Neuron (in vitro differentiated cells): ENCODE measurements at regions not wholly inside any gene's neighbourhood (a gene's known extent, or its start where the extent isn't known, plus 50 kb on each side); places are given as distances from the start of the nearest gene placed in this dataset.

Experiments
- H2AFZ ChIP-seq: one replicate; pipeline ENCODE4 v1.6.1; 2013; ENCODE audit warnings: low read depth, mild to moderate bottlenecking, inconsistent platforms, low read length, moderate library complexity
- H3K27me3 ChIP-seq: one replicate; pipeline ENCODE4 v1.6.1; 2013; ENCODE audit warnings: low read length; ENCODE audit not compliant: insufficient read depth
- H3K36me3 ChIP-seq: one replicate; pipeline ENCODE4 v1.6.1; 2013; ENCODE audit warnings: low read length; ENCODE audit not compliant: insufficient read depth
- H3K4me1 ChIP-seq: one replicate; pipeline ENCODE4 v1.6.1; 2013; ENCODE audit warnings: low read length; ENCODE audit not compliant: insufficient read depth
- H3K4me3 ChIP-seq: 2 replicates; pipeline ENCODE4 v1.5.1; 2013; ENCODE audit warnings: mild to moderate bottlenecking, low read length, moderate library complexity
- H3K9me3 ChIP-seq: one replicate; pipeline ENCODE4 v1.6.1; 2013; ENCODE audit warnings: low read length

- no peaks in the 10 kb centered on the region for H3K9me3 ChIP-seq
- no peak overlapping the region for H2AFZ ChIP-seq
- H3K36me3 ChIP-seq: no peaks in the 10 kb centered on the region
- H3K4me1 ChIP-seq: no peaks in the 10 kb centered on the region
- no peak overlapping the region for H3K4me3 ChIP-seq
- H3K27me3 ChIP-seq: no peaks in the 10 kb centered on the region
Observed at GRCh38 chr5:174617910-174618309, 106.5 kb upstream of the MSX2 start.

GRCh38 chr5:174618589-174618988, 105.8 kb upstream of the MSX2 start:
- Histone ChIP-seq H2AFZ (no peak overlapping the region), H3K36me3 (no peaks in the 10 kb centered on the region), H3K4me1 (no peaks in the 10 kb centered on the region), H3K4me3 (no peak overlapping the region), H3K27me3 (no peaks in the 10 kb centered on the region), H3K9me3 (no peaks in the 10 kb centered on the region)

GRCh38 chr5:174622067-174622466, 102.3 kb upstream of the MSX2 start:
- no peaks in the 10 kb centered on the region for H3K36me3 ChIP-seq
- H3K9me3 ChIP-seq: no peaks in the 10 kb centered on the region
- H2AFZ ChIP-seq: no peak overlapping the region
- H3K27me3 ChIP-seq: no peaks in the 10 kb centered on the region
- H3K4me1 ChIP-seq: peaks cover 2% of the 10 kb centered on the region
- H3K4me3 ChIP-seq: no peak overlapping the region

- H3K9me3 ChIP-seq: no peaks in the 10 kb centered on the region
- H2AFZ ChIP-seq: no peak overlapping the region
- no peaks in the 10 kb centered on the region for H3K36me3 ChIP-seq
- peaks cover 2% of the 10 kb centered on the region for H3K4me1 ChIP-seq
- no peak overlapping the region for H3K4me3 ChIP-seq
- no peaks in the 10 kb centered on the region for H3K27me3 ChIP-seq
Observed at GRCh38 chr5:174623018-174623417, 101.4 kb upstream of the MSX2 start.

- H3K36me3 ChIP-seq: no peaks in the 10 kb centered on the region
- H2AFZ ChIP-seq: no peak overlapping the region
- H3K4me3 ChIP-seq: no peak overlapping the region
- H3K27me3 ChIP-seq: no peaks in the 10 kb centered on the region
- H3K9me3 ChIP-seq: no peaks in the 10 kb centered on the region
- H3K4me1 ChIP-seq: peaks cover 2% of the 10 kb centered on the region
Observed at GRCh38 chr5:174623433-174624019, 100.9 kb upstream of the MSX2 start.

GRCh38 chr5:174624733-174625522, 99.5 kb upstream of the MSX2 start:
- Histone ChIP-seq H2AFZ (no peak overlapping the region), H3K9me3 (no peaks in the 10 kb centered on the region), H3K4me3 (no peak overlapping the region), H3K27me3 (no peaks in the 10 kb centered on the region), H3K4me1 (peaks cover 2% of the 10 kb centered on the region), H3K36me3 (no peaks in the 10 kb centered on the region)

- H3K4me3 ChIP-seq: no peak overlapping the region
- H3K4me1 ChIP-seq: peaks cover 2% of the 10 kb centered on the region
- no peak overlapping the region for H2AFZ ChIP-seq
- no peaks in the 10 kb centered on the region for H3K9me3 ChIP-seq
- no peaks in the 10 kb centered on the region for H3K36me3 ChIP-seq
- no peaks in the 10 kb centered on the region for H3K27me3 ChIP-seq
Observed at GRCh38 chr5:174625591-174626350, 98.6 kb upstream of the MSX2 start.

GRCh38 chr5:174626369-174626920, 97.9 kb upstream of the MSX2 start:
- Histone ChIP-seq H2AFZ (no peak overlapping the region), H3K27me3 (no peaks in the 10 kb centered on the region), H3K4me1 (peaks cover 2% of the 10 kb centered on the region), H3K9me3 (no peaks in the 10 kb centered on the region), H3K4me3 (no peak overlapping the region), H3K36me3 (no peaks in the 10 kb centered on the region)

- Histone ChIP-seq H2AFZ (no peak overlapping the region), H3K27me3 (no peaks in the 10 kb centered on the region), H3K9me3 (no peaks in the 10 kb centered on the region), H3K36me3 (no peaks in the 10 kb centered on the region), H3K4me1 (no peaks in the 10 kb centered on the region), H3K4me3 (no peak overlapping the region)
Observed at GRCh38 chr5:174636094-174636493, 88.3 kb upstream of the MSX2 start.

- Histone ChIP-seq H3K27me3 (no peaks in the 10 kb centered on the region), H3K9me3 (no peaks in the 10 kb centered on the region), H3K4me3 (no peak overlapping the region), H3K4me1 (no peaks in the 10 kb centered on the region), H2AFZ (no peak overlapping the region), H3K36me3 (no peaks in the 10 kb centered on the region)
Observed at GRCh38 chr5:174642816-174643405, 81.5 kb upstream of the MSX2 start.

GRCh38 chr5:174644436-174644835, 79.9 kb upstream of the MSX2 start:
- Histone ChIP-seq H3K9me3 (no peaks in the 10 kb centered on the region), H3K4me1 (no peaks in the 10 kb centered on the region), H3K27me3 (no peaks in the 10 kb centered on the region), H3K4me3 (no peak overlapping the region), H2AFZ (no peak overlapping the region), H3K36me3 (no peaks in the 10 kb centered on the region)

- H3K9me3 ChIP-seq: no peaks in the 10 kb centered on the region
- no peaks in the 10 kb centered on the region for H3K4me1 ChIP-seq
- H2AFZ ChIP-seq: no peak overlapping the region
- H3K27me3 ChIP-seq: no peaks in the 10 kb centered on the region
- H3K36me3 ChIP-seq: no peaks in the 10 kb centered on the region
- no peak overlapping the region for H3K4me3 ChIP-seq
Observed at GRCh38 chr5:174644923-174645322, 79.5 kb upstream of the MSX2 start.

- Histone ChIP-seq H3K4me1 (no peaks in the 10 kb centered on the region), H2AFZ (no peak overlapping the region), H3K27me3 (no peaks in the 10 kb centered on the region), H3K9me3 (no peaks in the 10 kb centered on the region), H3K36me3 (no peaks in the 10 kb centered on the region), H3K4me3 (no peak overlapping the region)
Observed at GRCh38 chr5:174645677-174646076, 78.7 kb upstream of the MSX2 start.
